NCI-H1694 treated with DMSO at 0.1 percent for 48 hours (cell line): ENCODE measurements at regions not wholly inside any gene's neighbourhood (a gene's known extent, or its start where the extent isn't known, plus 50 kb on each side); places are given as distances from the start of the nearest gene placed in this dataset.
"Not testable (repeated sequence)": the region's sequence is repeated elsewhere in the genome, so short reads cannot be mapped to it uniquely, and the experiment has no call there.

Experiments
- DNase-seq: peaks from one replicate; lab custom pipeline; 2025; lab: John Stamatoyannopoulos, UW

DNA sequence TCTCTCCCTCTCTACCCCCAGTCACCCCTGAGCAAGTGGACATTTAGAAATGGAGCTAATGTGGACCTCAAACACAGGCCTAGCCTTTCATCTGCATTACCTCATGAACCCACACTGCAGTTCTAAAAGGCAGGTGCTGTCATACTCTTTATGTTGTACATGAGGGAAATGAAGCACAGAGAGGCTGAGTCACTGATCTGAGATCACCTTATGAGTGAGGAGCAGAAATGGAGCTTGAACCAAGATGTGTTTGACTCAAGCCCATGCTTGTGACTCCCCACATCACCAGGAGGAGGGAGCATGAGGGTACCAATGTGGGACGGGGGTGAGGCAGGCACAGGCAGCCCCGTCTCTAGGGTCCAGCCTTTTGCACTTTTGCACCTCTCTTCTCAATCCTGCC is 702.8 kb downstream of the PTPRU start:
- DNase-seq = no peak

DNA sequence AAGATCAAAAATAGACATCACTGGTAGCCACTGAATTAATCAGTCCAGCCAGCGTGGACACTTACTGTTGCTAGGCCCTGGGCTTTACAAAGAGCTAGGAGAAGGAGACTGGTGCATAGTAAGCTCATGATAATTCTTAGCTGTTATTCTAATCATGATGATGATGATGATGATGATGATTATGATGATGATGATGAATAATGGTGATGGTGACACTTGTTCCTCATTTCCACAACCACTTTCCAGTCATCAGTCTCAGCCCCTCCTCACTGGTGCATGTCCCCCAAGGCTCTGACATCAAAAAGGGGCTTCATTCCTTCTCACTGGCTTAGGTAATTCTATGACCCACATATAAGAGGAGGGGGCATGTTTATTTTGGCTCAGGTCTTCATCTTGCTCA is 701.0 kb downstream of the PTPRU start:
- no peak for DNase-seq

DNA sequence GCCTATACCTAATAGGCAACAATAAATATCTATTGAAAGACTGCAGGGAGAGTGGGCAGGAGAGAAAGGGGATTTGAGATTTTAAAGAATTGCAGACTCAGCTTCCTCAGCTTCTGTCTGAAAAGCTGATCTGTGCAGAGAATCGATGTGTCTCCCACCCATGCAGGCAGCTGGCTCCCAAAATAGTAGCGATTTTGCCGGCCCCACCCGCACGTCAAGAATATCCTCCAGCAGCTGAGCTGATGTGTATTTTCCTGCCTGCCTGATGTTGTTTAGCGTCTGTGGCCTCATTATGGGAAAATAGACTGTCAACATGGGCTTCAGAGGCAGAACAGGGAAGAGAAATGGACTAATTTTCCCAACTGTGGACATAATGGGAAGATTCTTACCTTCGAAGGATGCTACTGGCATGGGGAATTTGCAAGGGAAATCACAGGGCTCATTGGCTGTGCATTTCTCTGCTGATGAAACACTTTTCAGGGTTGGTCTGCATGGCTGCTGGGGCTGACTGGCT is 699.8 kb downstream of the PTPRU start:
- no peak for DNase-seq

DNA sequence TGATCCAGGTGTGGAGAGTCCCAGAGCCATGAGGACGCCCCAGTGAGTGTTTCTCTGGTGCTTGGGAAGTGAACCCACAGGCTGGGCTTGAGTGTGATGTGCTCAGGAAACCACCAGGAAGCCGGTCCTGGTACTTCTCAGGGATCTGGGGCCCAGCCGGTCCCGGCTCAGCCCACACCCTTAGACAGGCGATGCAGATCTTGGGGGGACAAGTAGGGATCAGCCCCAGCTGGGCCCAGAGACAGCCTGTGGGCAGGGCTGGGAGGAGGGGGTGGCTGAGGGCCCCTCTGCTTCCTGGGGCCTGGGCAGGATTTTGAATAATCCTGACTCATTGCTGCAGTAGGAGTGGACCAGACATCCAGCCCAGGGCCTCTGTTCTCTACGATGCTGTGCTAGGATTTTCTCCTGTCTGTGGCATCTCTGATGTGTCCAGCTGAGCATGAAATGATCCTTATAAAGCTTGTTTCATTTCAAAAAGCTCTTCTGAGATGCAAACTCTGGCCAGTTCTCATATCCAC is 698.0 kb downstream of the PTPRU start:
- DNase-seq = no peak

DNA sequence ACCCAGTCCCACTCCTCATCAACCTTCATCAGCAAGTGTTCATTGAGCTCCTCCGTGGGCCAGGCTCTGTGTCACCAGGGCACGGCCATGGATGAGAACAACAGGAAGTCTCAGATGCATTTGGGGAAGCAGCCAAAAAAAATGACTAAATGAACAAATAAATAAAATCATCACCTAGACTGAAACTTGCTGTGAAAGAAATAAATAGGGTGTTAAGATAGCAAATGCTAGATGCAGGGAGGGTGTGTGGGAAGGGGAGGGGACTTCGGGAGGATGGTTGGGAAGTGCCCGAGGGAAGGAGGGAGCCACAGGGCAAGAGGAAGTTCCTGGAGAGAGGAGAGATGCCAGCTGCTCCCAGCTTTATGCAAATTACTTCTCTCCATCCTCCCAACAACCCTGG is 696.7 kb downstream of the PTPRU start:
- no peak for DNase-seq

DNA sequence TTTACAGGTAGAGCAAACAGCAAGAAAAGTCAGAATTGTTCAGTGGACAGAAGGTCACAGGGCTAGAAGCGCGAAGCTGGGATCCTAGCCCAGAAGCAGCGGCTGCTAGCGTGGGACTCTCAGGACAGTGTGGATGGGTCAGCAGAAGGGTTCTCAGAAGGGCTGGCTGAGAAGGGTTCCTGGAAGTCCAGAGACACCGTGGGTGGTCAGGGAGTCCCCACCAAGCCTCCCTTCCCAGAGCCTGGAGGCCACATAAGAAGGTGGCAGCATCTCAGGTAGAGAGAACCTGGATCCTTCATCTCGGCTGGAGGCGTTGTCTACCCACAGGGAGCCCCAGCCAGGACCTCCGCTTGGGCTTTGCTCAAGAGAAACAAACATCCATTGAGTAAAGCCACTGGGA is 696.3 kb downstream of the PTPRU start:
- no peak for DNase-seq

DNA sequence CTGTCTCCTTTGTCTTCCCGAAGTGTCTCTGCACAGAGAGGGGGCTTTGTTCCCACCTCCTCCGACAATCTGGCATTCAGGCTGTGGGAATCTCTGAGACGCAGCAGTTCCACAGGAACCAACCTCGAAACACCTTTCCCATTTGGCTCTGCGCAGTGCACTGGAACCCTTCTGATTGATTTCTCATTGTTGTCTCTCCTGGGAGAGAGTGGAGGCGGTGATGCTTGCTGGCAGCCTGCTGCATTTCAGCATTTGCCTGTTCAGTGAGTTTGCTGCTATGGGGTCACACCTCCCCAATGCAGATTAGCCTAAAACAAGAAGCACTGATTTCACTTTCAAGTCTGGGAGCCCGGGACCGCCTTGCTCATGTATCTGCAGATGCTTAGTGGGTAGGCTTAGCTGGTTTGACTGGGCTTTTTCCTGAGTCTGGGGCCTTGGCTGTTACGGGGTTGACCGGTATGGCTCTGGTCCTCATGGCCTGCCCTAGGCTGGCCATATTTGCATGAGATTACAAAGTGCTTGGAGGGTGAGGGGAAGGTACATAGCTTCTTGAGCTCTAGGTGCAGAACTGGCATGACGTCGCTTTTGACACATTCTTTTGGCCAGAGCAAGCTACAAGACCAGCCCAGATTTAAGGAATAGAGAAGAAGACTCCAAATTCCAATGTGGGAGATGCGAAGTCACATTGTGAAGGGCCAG is 695.3 kb downstream of the PTPRU start:
- no peak for DNase-seq

DNA sequence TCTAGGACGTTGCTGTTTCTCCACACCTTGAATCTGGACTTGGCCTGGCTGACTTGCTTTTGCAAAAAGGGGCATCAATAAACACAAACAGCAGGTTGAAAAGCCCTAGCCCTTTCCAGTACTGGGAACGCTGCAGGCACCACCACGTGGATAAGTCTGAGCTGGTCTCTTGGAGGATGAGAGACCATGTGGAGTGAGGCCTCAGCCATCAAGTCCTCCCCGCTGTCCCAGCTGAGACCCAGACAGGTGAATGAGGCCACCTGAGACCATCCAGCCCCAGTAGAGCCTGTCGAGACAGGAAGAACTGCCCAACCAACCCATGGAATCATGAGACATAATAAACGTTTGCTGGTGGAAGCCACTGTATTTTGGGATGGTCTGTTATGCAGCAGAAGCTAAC is 688.7 kb downstream of the PTPRU start:
- no peak for DNase-seq

DNA sequence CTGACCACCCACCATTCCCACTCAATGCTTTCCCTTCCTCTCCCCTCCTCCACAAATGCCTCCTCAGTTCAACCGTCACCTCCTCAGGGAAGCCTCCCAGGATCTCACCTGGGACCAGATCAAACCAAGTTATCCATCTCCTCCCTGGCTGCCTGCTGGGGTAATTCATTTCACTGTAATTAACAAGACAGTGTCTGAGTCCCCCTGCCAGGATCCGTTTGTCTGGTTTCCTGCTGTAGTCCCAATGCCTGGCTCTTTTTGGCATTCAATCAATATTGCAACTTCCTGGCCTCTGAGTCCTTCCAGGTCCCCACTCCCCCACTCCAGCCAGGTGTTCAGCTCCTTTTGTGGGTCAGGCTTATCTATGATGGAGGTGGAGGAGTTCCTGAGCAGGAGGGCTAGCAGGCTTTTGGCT is 687.7 kb downstream of the PTPRU start:
- no peak for DNase-seq

DNA sequence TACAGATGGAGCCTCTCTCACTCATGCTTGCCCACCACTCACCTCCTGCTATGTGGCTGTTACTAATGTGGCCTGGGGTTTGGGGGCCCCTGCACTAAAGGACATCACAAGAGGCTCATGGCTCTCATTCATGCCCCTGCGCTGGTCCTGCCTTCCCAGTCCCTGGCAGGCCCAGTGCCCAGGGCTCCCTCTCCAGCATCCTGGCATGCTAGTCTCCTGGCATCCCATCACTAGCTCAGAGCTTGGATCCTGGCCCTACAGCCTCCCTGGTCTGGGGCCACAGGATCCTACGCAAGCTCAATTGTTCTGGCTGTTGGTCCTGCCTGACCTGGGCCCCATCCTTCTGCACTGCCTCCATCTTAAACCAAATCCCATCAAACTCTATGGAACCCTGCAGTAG is 685.4 kb downstream of the PTPRU start:
- no peak for DNase-seq

DNA sequence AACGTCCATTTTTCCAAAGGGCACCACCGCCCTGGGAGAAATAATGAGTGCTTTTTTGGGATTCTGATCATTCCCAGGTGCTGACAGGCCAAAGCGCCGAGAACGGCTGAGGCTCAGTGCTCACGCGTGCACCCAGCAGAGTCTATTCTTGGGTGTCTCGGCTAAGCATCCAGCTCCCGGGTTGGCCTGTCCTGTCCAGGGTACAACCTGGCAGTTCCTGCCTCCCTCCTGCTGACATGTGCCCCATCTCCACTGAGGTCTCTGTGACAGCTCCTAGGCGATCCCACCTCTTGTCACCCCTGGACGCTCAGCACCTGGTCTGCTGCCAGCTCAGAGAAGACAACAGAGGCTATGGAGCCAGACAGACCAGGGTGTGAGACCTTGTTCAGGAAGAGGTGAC is 684.5 kb downstream of the PTPRU start:
- no peak for DNase-seq

DNA sequence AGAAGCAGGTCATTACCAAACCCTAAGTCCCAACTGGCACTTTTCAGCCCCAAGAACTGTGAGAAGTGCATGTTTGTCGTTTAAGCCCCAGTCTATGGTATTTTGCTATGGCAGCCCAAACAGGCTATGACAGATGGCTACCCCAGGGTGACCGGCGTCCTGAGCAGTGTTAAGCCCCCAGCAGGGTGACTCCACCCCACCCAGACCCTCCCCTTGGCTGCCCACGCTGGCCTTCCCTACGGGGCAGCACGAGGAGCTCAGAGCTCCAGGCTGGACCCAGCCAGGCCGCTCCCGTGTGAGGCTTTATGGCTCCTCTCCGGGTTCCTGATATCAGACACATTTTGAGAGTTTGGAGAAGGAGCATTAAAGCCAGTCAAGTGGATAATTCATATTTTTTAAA is 684.0 kb downstream of the PTPRU start:
- no peak for DNase-seq

DNA sequence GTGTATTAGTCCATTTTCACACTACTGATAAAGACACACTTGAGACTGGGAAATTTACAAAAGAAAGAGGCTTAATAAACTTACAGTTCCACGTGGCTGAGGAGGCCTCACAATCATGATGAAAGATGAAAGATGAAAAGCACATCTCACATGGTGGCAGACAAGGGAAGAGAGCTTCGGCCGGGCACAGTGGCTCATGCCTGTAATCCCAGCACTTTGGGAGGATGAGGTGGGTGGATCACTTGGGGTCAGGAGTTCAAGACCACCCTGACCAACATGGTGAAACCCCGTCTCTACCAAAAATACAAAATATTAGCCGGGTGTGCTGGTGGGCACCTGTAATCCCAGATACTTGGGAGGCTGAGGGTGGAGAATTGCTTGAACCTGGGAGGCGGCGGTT is 682.7 kb downstream of the PTPRU start:
- DNase-seq = not testable (repeated sequence)

DNA sequence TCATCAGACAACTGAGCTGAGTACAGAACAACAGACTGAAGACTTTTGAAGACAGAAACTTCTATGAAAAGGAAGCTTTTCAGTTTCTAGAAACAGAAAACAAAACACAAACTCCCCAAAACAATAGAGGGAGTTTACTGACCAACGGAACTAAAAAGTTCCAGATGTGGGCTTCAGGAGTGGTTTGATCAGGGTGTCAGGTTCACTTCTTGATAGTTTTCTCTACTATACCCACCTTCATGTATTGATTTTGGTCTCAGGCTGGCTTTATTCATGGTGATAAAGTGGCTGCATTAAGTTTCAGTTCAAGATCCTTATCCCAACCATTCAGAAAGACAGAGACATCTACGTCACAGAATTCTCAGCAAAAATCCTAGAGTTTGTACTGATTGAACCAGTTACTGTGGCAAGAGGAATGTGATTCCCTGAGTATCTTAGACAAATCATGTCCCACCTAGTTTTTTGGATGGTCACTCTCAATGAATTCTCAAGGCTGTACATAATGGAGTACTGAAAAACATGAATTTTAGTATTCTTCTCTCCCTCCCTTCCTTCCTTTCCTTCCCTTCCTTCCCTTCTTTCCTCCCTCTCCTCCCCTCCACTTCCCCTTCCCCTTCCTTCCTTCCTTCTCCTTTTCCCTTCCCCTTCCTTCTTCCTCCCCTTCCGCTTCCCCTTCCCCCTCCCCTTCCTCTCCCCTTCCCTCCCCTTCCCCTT is 680.5 kb downstream of the PTPRU start:
- no peak for DNase-seq

DNA sequence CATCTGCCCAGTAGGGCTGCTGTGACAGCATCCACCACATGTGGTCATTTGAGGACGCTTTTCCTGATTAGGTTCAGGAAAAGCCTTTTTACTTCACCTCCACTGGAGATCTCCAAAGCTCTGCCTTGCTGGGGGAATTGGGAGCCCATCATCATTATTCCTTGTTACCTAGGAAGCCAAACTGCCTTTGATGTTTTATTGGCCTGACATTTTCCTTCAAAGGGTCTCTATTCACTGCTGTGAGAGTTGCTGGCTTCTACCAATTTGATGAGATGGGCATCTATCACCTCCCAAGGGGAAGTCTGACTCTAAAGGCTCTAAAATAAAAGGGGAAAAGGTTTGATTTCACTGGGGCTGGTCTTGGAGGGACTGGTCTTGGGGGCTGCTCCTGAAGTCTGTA is 678.6 kb downstream of the PTPRU start:
- no peak for DNase-seq

DNA sequence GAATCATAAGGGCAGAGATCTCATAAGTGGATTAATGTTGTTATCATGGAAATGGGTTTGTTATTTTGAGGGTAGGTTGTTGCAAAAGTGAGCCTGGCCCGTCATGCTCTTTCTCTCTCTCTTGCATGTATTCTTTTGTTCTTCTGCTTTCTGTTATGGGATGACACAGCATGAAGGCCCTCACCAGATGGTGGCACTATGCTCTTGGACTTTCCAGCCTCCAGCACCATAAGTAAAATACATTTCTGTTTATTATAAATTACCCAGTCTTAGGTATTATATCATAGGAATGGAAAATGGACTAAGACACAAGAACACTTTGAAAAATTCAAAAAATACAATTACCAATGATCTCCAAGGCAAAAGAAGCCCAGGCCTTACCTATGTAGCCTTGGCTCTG is 676.1 kb downstream of the PTPRU start:
- DNase-seq = peak; percentile 7

DNA sequence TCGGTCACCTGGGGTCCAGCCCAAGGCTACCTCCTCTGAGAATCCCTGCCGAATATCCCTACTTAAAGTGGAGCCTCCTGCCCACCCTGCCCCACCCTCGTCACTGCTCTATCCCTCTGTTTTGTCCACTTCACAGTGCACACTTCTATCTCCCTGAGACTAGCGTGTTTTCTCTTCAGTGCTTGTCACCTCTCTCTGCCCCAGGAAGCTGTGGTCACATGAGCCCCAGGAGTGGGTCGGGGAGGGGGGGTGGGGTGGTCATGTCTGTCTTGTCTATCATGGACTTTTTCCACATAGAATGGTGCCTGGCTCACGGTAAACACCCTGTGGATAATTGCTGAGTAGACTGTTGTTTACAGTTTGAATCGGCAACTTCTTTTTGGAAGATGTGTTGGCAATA is 673.6 kb downstream of the PTPRU start:
- no peak for DNase-seq

DNA sequence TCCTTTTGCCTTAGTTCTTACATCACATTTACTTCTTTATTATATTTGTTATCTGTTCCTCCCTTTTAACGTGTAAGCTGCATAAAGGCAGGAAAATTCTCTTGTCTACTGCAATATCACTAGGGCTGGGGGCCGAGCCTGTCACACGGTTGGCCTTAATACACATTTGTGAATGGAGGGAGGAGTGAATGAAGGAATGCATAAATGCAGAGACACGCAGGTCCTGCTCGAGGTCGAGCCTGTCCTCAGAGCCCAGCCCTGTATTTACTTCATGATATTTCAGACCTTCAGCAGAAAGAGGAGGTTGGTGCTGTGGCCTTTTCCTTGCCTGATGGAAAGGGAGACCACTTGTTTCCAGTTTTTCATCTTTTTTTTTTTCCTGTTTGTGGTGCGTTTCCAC is 671.3 kb downstream of the PTPRU start:
- no peak for DNase-seq

DNA sequence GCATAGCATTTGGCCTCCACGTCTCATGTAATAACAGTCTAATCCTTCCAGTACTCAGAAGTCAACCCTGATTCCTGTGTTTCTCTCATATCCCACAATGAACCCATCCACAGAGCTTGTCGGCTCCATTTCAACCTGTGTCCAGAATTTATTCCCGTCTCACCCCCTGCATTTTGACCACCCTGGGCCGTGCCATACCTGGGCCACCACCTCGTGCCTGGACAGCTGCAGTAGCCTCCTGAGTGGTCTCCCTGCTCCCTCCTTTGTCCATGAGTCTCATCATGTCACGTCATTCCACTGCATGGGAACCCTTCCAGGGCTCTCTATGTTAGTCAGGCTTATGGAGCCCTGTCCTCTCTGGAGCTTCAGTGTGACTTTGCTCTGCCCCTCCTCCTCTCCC is 670.6 kb downstream of the PTPRU start:
- DNase-seq = no peak

DNA sequence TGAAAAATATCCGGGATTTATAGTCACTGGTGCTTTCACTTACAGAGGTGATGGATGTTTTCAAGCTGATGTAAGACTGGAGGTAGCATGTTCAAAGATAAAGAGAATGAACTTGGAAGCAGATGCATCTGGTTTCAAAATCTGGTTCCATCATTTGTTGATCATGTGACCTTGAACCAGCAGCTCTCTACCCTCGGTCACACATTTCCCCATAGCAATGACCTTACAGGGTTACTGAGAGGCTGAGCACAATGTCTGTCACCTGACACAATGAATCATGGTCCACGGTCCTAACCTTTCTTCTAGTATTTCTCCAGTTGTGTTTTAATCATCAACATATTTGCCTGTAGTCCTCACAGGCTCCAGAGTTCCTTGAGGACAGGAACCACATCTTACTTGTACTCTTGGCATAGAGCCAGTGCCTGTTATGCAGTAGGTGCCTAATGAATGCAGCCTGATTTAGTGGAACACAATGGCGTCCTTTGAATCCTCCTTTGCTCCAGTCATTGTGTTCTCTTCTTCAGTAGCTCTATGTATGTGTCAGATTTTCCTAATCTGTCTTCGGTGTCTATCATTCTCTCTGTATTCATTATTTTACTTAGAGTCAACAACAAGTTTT is 667.3 kb downstream of the PTPRU start:
- DNase-seq = no peak

DNA sequence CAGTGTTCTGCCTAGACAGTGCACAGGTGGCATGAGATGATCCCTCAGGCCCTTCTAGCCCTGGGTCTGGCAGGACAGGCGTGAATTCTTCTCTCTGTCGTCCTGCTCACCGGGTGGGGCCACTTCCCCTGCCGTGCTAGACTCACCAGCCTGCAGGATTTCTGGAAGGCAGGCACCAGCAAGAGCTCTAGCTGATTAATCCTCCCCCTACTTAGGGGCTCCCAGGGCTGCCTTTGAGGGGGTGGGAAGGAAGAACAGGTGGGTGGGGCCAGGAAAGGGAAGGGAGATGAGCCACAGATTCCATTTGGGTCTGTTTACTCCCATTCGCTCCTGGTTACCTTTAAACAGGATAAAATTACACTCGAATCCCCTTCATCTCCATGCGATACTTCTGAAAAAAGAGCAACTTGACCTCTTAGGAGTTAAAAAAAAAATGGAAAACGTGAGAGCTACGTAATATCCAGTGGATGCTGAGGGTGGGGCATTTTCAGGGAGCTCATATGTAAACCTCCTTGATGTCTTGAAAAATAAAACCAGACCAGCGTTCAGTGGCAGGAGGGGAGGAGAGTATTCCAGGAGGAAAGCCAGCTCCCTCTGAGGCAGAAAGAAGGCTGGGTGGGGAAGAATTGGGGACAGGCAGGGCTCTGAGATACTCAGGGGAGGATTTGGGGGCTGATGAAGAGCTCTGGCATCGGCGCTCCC is 665.5 kb downstream of the PTPRU start:
- no peak for DNase-seq

DNA sequence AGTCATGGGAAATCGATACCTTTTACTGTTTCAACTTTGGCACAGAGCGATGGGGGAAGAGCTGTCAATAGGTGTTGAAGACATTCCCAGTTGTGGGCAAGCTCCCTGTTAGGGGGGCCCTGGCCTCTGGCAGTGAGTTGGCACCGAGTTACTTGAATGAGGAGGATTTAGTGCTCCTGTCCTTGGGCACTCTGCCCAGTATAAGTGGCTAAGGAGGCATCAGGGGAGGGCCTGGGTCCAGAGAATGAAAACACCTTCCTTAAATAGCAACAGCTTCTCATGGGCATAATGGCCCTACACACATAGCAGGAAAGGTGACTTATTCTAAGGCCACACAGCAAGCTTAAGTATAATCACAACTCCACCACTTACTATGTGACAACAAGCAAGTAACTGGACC is 664.4 kb downstream of the PTPRU start:
- no peak for DNase-seq
